ENCODE measurements at regions not wholly inside any gene's neighbourhood (a gene's known extent, or its start where the extent isn't known, plus 50 kb on each side); places are given as distances from the start of the nearest gene placed in this dataset.

DNA sequence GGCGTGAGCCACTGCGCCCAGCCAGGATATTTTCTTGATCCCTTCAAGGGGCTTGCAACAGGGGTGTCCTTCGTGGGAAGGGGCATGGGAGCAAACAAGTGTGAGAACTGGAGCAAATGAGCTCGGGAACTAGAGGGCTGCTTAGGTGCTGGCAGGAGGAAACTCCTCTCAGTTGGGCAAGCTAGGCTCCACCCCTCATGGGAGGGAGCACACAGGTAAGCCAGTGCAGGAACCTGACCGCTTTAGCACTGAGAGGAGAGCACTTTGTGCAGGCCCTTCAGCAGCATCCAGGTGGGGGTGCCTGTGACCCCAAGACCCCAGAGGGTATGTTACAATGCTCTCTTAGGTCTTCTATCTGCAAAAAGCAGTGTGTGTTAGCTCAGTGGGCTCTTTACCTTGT is 755.4 kb upstream of the MDGA2 start:
- TF ChIP-seq CTCF (conservative IDR thresholded peaks at IDR 0.05) (no peak), EZH2 (IDR thresholded peaks at IDR 0.05; ENCODE audit: low read depth) (no peak)

Measured in PC-9 (cell line).